Calu3 (cell line): ENCODE measurements at regions not wholly inside any gene's neighbourhood (a gene's known extent, or its start where the extent isn't known, plus 50 kb on each side); places are given as distances from the start of the nearest gene placed in this dataset.

ENCODE experiments used
- BruUV-seq: library from RNA; stranded (reverse); fragments of 400-500 nt; replicated peaks from 2 replicates; lab custom pipeline; 2021; lab: Mats Ljungman, UMichigan
- CTCF ChIA-PET: fragments of 300-600 bp; sonication (Branson Sonifier 250); formaldehyde crosslinking; loops from one replicate; lab custom pipeline; 2022; ENCODE audit warnings: antibody characterized with exemption; lab: Charles Lee
- DNase-seq: peaks from one replicate; pipeline ENCODE4 v3.0.0; 2022
- H3K27ac Mint-ChIP-seq: one replicate; pipeline ENCODE4 v1.8.0; 2022; ENCODE audit warnings: mixed read lengths; ENCODE audit not compliant: unreplicated experiment
- H3K27me3 Mint-ChIP-seq: one replicate; pipeline ENCODE4 v1.8.0; 2022; ENCODE audit warnings: mixed read lengths; ENCODE audit not compliant: unreplicated experiment
- H3K36me3 Mint-ChIP-seq: one replicate; pipeline ENCODE4 v1.8.0; 2022; ENCODE audit warnings: mild to moderate bottlenecking, moderate library complexity, mixed read lengths; ENCODE audit not compliant: insufficient read depth, unreplicated experiment
- H3K4me1 Mint-ChIP-seq: one replicate; pipeline ENCODE4 v1.8.0; 2022; ENCODE audit warnings: mild to moderate bottlenecking, low read depth, mixed read lengths; ENCODE audit not compliant: unreplicated experiment
- H3K4me3 Mint-ChIP-seq: one replicate; pipeline ENCODE4 v1.8.0; 2022; ENCODE audit warnings: mild to moderate bottlenecking, low read depth, moderate library complexity, mixed read lengths; ENCODE audit not compliant: unreplicated experiment
- H3K9me3 Mint-ChIP-seq: one replicate; pipeline ENCODE4 v1.8.0; 2022; ENCODE audit warnings: low read depth, mixed read lengths; ENCODE audit not compliant: unreplicated experiment
- intact Hi-C: fragments of 100-400 bp; cut with micrococcal nuclease; formaldehyde crosslinking; loops from one replicate; pipeline ENCODE4 v1.10.0; 2022; ENCODE audit not compliant: unreplicated experiment
- TF ChIP-seq, protein P1 (sequence below): fragments of 200-600 bp; IDR thresholded peaks from one replicate; pipeline ENCODE4 v1.8.0; 2022; ENCODE audit warnings: antibody characterized with exemption; ENCODE audit not compliant: unreplicated experiment

DNA sequence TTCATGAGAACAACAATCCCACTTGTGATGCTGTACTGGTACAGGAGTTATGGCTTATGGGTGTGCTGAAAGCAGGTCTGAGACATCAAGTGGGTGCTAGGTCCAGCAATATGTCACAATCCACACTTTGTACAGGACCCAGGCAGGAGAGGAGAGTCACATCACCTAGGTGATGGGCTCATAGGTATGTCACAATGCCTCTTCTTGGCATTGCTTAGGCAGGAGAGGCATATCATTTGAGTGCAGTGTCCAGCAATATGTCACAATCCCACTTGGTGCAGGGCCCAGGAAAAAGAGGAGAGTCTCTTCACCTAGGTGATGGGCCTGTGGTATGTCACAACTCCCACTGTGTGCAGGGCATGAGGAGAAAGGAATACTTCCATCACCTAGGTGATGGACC is 2110.0 kb downstream of the TP53TG3F start:
- TF ChIP-seq, protein P1, sequence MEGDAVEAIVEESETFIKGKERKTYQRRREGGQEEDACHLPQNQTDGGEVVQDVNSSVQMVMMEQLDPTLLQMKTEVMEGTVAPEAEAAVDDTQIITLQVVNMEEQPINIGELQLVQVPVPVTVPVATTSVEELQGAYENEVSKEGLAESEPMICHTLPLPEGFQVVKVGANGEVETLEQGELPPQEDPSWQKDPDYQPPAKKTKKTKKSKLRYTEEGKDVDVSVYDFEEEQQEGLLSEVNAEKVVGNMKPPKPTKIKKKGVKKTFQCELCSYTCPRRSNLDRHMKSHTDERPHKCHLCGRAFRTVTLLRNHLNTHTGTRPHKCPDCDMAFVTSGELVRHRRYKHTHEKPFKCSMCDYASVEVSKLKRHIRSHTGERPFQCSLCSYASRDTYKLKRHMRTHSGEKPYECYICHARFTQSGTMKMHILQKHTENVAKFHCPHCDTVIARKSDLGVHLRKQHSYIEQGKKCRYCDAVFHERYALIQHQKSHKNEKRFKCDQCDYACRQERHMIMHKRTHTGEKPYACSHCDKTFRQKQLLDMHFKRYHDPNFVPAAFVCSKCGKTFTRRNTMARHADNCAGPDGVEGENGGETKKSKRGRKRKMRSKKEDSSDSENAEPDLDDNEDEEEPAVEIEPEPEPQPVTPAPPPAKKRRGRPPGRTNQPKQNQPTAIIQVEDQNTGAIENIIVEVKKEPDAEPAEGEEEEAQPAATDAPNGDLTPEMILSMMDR, result no peak
- no TSS peak for BruUV-seq
- no peak overlapping the region for H3K27ac Mint-ChIP-seq
- intact Hi-C loops, result no loop called here
- H3K4me3 Mint-ChIP-seq, result no peak overlapping the region
- CTCF ChIA-PET, result no interaction called here
- H3K9me3 Mint-ChIP-seq, result peaks cover 16% of the 10 kb centered on the region
- no peak for DNase-seq
- H3K36me3 Mint-ChIP-seq, result no peaks in the 10 kb centered on the region
- no peaks in the 10 kb centered on the region for H3K4me1 Mint-ChIP-seq
- H3K27me3 Mint-ChIP-seq, result no peaks in the 10 kb centered on the region

DNA sequence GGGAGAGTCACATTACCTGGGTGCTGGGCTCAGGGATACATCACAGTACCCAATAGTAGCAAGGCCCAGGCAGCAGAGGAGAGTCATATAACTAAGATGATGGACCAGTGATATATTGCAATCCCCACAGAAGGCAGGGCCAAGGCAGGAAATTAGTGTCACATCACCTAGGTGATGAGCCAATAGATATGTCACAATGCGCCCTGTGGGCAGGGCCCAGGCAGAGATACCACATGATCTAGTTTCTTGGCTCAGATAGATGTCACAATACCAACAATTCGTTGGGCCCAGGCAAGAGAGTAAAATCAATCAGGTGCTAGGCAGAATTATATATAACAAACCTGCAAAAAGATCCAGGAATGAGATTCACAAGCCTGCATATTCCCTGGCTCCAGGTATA is 2111.5 kb downstream of the TP53TG3F start:
- CTCF ChIA-PET, result no interaction called here

DNA sequence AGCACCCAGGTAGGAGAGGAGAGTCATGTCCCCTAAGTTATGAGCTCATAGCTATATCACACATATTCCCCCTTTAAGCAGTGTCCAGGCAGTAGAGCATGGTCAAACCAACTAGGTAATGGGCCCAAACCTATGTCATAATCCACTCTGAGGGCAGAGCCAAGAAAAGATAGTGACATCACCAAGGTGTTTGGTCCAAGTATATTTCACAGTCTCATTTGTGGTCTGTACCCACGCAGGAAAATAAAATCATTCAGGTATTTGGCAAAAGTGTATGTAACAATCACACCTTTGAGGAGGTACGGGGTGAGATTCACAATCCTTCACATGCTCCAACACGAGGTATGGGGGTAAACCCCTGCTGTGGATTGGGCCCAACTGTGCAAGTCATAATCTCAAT is 2112.8 kb downstream of the TP53TG3F start:
- intact Hi-C loops, result no loop called here
- Mint-ChIP-seq H3K4me3 (no peak overlapping the region), H3K4me1 (no peaks in the 10 kb centered on the region), H3K9me3 (peaks cover 22% of the 10 kb centered on the region), H3K27ac (no peak overlapping the region), H3K27me3 (no peaks in the 10 kb centered on the region), H3K36me3 (no peaks in the 10 kb centered on the region)
- TF ChIP-seq, protein P1, result no peak
- CTCF ChIA-PET, result no interaction called here
- BruUV-seq, result no TSS peak
- DNase-seq, result no peak

More for the DNA sequence above, 2111.5 kb downstream of the TP53TG3F start:
- H3K9me3 Mint-ChIP-seq, result peaks cover 19% of the 10 kb centered on the region
- TF ChIP-seq, protein P1, result no peak
- intact Hi-C loops, result no loop called here
- BruUV-seq, result no TSS peak
- H3K36me3 Mint-ChIP-seq, result no peaks in the 10 kb centered on the region
- no peak overlapping the region for H3K27ac Mint-ChIP-seq
- H3K4me1 Mint-ChIP-seq, result no peaks in the 10 kb centered on the region
- no peaks in the 10 kb centered on the region for H3K27me3 Mint-ChIP-seq
- H3K4me3 Mint-ChIP-seq, result no peak overlapping the region
- DNase-seq, result no peak

DNA sequence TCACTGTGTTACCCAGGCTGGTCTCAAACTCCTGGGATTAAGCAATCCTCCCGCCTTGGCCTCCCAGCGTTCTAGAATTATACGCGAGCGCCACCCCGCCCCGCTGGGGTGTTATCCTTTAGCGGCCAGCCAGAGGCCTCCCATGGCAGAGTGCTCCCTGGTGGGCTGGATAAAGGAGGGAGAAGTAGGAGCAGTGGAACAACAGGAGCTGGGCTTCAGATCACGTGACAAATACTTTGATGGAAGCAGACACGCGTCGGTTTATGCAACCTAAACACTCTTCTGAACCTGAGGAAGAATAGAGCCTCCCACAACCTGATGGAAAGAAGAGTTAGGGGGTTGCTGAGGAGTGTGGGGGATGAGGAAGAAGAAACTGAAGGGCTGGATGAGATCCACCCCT is 2114.0 kb downstream of the TP53TG3F start:
- BruUV-seq, result no TSS peak
- intact Hi-C loops, result no loop called here
- H3K9me3 Mint-ChIP-seq, result peaks cover 24% of the 10 kb centered on the region
- no peak overlapping the region for H3K27ac Mint-ChIP-seq
- no peaks in the 10 kb centered on the region for H3K36me3 Mint-ChIP-seq
- DNase-seq, result no peak
- H3K4me3 Mint-ChIP-seq, result no peak overlapping the region
- no peaks in the 10 kb centered on the region for H3K4me1 Mint-ChIP-seq
- H3K27me3 Mint-ChIP-seq, result no peaks in the 10 kb centered on the region
- TF ChIP-seq, protein P1, result no peak
- CTCF ChIA-PET, result no interaction called here

DNA sequence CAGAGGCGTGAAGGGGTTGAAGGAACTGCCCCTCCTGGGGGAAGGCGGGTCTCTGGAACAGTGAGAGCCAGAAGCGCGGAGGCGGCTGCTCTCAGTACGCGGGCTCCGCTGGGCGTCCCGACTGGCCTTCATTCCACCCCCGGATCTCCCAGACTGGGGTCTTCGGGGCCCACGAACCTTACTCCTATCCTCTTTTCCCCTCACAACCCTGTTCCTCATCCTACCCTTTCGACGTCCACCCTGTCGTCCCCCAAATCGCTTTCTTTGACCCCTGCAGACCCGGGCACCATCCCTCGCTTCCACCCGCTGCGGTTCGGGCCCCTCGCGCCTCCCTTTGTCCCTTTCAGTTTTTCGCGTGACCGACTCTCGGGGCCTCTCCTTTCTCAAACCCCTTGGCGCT is 2114.6 kb downstream of the TP53TG3F start:
- intact Hi-C loops, result no loop called here
- Mint-ChIP-seq H3K4me1 (no peaks in the 10 kb centered on the region), H3K27ac (no peak overlapping the region), H3K27me3 (no peaks in the 10 kb centered on the region), H3K36me3 (no peaks in the 10 kb centered on the region), H3K9me3 (peaks cover 24% of the 10 kb centered on the region), H3K4me3 (no peak overlapping the region)
- CTCF ChIA-PET, result no interaction called here
- BruUV-seq, result no TSS peak
- TF ChIP-seq, protein P1, result no peak
- no peak for DNase-seq
